Bronchial epithelial cell (primary cell): ENCODE measurements at regions not wholly inside any gene's neighbourhood (a gene's known extent, or its start where the extent isn't known, plus 50 kb on each side); places are given as distances from the start of the nearest gene placed in this dataset.

ENCODE experiments used
- DNase-seq: peaks from one replicate; pipeline ENCODE4 v3.0.0-alpha.2; 2010; ENCODE audit warnings: low read depth
- FAIRE-seq: peaks from 2 replicates; lab custom pipeline; 2011; peaks lifted over from hg19 to GRCh38; lab: Jason Lieb, UNC
- H3K27me3 ChIP-seq: 2 replicates; pipeline ENCODE4 v1.5.1; 2011; ENCODE audit warnings: low read length; ENCODE audit not compliant: control insufficient read depth, insufficient read depth
- H3K36me3 ChIP-seq: 2 replicates; pipeline ENCODE4 v1.5.1; 2011; ENCODE audit warnings: low read length; ENCODE audit not compliant: control insufficient read depth, insufficient read depth
- H3K4me3 ChIP-seq: 2 replicates; pipeline ENCODE4 v1.5.1; 2011; ENCODE audit warnings: mild to moderate bottlenecking, low read depth, low read length, control low read depth
- TF ChIP-seq, protein P1 (sequence below): IDR thresholded peaks from 2 replicates; pipeline ENCODE4 v1.5.1; 2011; ENCODE audit warnings: mild to moderate bottlenecking, moderate library complexity, low read length, control low read depth, inconsistent platforms; ENCODE audit not compliant: insufficient read depth, severe bottlenecking

DNA sequence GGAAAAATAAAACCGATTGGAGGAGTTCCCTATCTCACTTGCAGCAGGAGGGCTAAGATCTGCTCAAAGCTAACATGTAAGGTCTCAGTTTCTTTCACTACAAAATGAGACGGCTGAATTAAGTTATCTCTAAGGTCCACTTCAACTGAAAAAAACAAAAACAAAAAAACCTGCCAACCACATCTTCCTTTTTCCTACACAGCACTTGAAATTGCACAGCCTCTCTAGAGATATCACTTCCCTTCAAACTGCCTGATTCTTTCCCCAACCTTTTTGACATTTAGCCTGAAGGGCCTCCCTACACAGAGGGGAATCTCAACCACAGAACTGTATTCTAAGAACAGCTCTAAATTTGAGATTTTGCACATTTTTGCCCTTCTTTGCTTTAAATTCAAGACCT, 227.9 kb upstream of the TARS1 start:
- TF ChIP-seq, protein P1, sequence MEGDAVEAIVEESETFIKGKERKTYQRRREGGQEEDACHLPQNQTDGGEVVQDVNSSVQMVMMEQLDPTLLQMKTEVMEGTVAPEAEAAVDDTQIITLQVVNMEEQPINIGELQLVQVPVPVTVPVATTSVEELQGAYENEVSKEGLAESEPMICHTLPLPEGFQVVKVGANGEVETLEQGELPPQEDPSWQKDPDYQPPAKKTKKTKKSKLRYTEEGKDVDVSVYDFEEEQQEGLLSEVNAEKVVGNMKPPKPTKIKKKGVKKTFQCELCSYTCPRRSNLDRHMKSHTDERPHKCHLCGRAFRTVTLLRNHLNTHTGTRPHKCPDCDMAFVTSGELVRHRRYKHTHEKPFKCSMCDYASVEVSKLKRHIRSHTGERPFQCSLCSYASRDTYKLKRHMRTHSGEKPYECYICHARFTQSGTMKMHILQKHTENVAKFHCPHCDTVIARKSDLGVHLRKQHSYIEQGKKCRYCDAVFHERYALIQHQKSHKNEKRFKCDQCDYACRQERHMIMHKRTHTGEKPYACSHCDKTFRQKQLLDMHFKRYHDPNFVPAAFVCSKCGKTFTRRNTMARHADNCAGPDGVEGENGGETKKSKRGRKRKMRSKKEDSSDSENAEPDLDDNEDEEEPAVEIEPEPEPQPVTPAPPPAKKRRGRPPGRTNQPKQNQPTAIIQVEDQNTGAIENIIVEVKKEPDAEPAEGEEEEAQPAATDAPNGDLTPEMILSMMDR, result no peak
- Histone ChIP-seq H3K36me3 (no peaks in the 10 kb centered on the region), H3K27me3 (no peaks in the 10 kb centered on the region), H3K4me3 (no peak overlapping the region)
- DNase-seq (no peak), FAIRE-seq (no peak)

DNA sequence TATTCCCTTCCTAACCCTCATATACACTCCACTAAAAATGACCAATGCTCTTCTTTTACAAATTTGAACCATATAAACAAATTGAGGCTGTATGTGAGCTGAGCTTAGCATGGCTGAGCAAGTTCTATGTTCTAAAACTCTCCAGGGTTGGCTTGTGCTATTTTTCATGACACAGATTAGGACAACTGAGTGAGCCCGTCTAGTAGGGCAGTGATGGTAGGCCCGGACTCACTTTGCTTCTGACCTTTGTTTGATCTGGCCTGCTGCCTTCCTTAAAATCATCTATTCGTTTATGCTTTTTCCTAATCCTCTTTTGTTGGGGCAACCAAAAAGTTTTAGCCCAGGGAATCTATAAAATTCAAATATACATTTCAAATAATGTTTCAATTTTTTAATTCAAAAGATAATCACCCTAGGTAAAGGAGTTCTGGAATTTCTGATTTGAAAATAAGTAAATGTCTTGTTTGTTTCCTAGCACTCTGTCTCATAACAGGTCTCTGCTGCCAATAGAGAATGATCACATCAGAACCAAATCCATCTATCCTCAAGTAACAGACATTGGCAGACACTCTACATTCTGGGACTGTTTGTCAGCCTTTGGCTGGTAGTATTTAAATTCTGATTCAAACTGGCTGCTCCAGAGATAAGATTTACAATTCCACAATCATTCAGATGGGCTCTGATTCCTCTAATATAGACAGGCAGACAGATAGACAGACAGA, 217.0 kb upstream of the TARS1 start:
- no peak for DNase-seq
- H3K27me3 ChIP-seq, result no peaks in the 10 kb centered on the region
- no peak overlapping the region for H3K4me3 ChIP-seq
- FAIRE-seq, result no peak
- H3K36me3 ChIP-seq, result no peaks in the 10 kb centered on the region
- TF ChIP-seq, protein P1, result no peak

DNA sequence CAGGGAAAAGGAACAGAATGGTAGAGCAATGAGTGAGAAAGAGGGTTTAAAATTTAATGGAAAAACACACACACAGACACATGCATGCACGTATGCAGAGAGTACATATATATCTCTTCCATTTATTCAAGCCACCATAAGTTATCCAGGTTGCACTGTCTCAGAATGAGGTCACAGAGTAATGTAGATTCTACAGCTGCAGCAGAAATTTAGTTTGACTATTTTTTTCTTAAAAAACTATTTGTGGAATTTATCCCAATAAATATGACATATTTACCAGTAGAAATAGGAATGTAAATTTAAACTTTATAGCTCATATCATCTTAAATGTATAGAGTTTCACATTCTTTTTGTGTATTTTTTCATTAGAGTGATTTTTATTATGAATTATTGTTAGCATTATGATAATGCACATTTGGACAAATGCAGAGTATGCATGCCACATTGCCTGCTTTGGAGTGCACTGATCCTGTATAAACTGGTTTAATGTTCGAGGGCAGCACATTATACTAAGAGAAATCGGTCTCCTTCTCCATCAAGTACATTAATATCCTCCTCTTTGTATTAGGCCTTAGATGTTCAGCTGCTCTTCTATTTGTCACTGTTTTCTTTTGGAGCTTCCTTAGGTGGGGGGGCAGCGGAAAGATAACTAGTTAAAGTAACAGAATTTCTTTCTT, 216.3 kb upstream of the TARS1 start:
- TF ChIP-seq, protein P1, result no peak
- H3K4me3 ChIP-seq, result no peak overlapping the region
- DNase-seq (no peak), FAIRE-seq (no peak)
- H3K36me3 ChIP-seq, result no peaks in the 10 kb centered on the region
- no peaks in the 10 kb centered on the region for H3K27me3 ChIP-seq

DNA sequence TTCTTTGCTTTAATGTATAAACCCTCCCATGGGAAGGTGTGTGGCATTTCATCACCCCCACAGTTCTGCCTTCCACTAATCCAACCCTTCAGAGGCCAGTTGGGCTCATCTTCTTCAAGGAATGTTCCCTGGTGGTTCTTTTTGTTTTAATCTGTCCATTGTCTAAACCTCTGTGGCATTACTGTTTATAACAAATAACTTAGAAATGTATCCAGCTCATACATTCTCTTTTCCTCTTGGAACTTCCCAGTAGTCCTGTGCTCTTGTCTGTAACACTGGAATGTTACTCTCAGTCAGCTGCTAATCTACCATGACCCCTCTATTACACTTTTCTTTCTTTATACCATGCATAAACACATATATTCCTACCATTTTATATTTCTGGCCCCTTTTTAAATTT, 213.5 kb upstream of the TARS1 start:
- TF ChIP-seq, protein P1, result no peak
- no peak overlapping the region for H3K4me3 ChIP-seq
- DNase-seq (no peak), FAIRE-seq (no peak)
- H3K36me3 ChIP-seq, result no peaks in the 10 kb centered on the region
- no peaks in the 10 kb centered on the region for H3K27me3 ChIP-seq

DNA sequence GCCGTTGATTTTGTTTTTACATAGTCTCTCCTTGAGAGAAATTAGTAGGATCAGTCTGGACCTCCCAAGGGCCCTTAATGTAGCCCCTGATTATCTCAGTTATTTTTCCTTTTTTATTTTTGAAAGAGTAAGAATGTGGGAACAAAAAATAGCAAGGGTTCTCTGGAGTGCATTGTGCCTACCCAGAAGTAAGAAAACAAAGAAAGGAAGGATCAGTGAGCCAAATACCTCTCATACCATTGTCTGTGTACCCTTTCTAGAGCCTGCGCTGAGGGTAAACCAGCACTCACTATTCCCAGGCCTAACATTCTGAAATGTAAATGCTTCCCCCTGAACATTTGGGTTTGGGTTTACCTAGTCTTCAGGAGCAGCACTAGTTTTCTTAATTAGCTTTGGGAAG, 213.0 kb upstream of the TARS1 start:
- TF ChIP-seq, protein P1, result no peak
- Histone ChIP-seq H3K27me3 (no peaks in the 10 kb centered on the region), H3K36me3 (no peaks in the 10 kb centered on the region), H3K4me3 (no peak overlapping the region)
- no peak for FAIRE-seq
- DNase-seq, result no peak

DNA sequence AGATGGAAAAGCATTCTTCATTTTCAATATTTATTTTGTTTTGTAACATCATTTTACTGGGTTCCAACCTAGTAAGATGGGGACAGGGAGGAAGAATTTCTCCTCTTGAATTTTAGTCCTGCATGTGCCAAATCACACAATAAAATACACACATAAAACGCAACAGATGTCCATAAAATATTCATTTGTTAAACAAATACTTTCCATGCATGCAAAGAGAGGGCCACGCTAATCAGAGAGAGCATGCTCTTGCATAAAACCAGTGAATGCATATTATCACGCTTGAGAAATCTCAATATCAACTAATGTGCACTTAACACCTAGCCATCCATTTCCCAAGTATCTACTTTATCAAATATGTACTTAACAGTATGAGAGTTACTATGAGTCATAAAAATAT, 212.6 kb upstream of the TARS1 start:
- TF ChIP-seq, protein P1, result no peak
- no peak for DNase-seq
- no peak overlapping the region for H3K4me3 ChIP-seq
- no peaks in the 10 kb centered on the region for H3K27me3 ChIP-seq
- no peak for FAIRE-seq
- H3K36me3 ChIP-seq, result no peaks in the 10 kb centered on the region
